NCI-H1092 treated with DMSO at 0.1 percent for 48 hours (cell line): ENCODE measurements at regions not wholly inside any gene's neighbourhood (a gene's known extent, or its start where the extent isn't known, plus 50 kb on each side); places are given as distances from the start of the nearest gene placed in this dataset.

Source experiments
- DNase-seq: peaks from one replicate; lab custom pipeline; 2025; lab: John Stamatoyannopoulos, UW

- DNase-seq, result no peak
Observed at GRCh38 chr15:69505956-69506556, 53.4 kb downstream of the RPLP1 start.

DNA sequence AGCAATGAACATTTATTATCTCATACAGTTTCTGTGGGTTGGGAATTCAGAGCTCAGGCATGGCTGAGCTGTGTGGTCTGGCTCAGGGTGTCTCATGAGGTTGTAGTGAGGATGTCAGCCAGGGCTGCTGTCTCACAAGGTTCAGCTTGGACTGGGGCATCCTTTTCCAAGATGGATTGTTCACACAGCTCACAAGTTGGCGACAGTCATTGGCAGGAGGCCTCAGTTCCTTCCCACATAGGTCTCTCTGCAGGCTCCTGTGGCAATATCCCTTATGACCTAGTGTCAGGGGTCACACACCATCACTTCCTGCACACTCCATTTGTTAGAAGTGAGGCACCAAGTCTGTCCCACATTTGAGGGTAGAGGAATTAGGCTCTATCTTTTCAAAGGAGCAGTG lies 56.0 kb downstream of the RPLP1 start:
- DNase-seq, result no peak

- no peak for DNase-seq
Observed at GRCh38 chr15:69509131-69509530, 56.5 kb downstream of the RPLP1 start.

GRCh38 chr15:69510556-69510955 lies 57.9 kb downstream of the RPLP1 start:
- DNase-seq, result no peak

DNA sequence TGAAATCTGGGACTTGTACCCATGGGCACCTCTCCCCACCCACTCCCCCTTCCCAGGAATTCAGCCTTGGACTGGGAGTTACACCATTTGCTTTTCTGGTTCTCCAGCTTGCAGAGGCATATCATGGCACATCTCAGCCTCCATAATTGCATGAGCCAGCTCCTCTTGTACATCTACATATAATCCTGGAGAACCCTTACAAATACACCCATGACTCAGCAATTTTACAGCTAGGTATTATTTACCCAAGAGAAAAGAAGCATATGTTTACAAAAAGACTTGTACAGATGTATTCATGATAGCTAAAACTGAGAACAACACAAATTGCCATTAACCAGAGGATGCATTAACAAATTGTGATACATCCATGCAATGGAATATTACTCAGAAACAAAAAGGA lies 58.4 kb downstream of the RPLP1 start:
- DNase-seq, result no peak

- DNase-seq, result no peak
Observed at GRCh38 chr15:69511716-69512340, 59.2 kb downstream of the RPLP1 start.

- no peak for DNase-seq
Observed at GRCh38 chr15:69513450-69513960, 60.9 kb downstream of the RPLP1 start.

DNA sequence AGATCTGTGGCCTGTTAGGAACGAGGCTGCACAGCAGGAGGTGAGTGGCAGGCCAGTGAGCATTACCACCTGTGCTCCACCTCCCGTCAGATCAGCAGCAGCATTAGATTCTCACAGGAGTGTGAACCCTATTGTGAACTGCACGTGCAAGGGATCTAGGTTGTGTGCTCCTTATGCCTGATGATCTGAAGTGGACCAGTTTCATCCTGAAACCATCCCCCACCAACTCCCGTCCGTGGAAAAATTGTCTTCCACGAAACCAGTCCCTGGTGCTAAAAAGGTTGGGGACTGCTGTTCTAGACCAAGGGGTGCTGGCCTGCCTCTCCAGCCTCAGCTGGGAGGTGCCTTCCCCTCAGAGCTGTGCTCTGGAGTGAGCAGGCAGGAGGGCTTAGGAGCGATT lies 61.4 kb downstream of the RPLP1 start:
- DNase-seq, result no peak

GRCh38 chr15:69515508-69515907 lies 62.9 kb downstream of the RPLP1 start:
- DNase-seq, result no peak

GRCh38 chr15:69515926-69516325 lies 63.3 kb downstream of the RPLP1 start:
- DNase-seq, result no peak

DNA sequence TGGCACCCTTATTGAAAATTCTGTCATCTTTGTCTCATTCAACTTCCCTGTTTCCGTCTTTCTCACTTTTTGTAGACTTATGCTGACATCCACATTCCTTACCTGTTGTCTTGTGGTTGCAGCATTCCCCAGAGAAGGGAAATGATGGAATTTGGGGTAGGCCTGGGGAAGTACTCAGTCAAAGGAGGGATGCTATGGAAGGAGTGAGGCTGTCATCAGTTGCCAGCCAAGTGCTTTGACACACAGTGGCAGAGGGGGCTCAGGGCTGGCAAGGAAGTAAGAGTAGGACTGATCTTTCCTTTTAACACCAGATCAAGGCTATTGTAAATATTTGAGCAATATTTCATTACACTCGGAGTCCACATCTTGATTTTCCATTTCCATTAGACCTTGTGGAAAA lies 64.4 kb downstream of the RPLP1 start:
- DNase-seq, result no peak

DNA sequence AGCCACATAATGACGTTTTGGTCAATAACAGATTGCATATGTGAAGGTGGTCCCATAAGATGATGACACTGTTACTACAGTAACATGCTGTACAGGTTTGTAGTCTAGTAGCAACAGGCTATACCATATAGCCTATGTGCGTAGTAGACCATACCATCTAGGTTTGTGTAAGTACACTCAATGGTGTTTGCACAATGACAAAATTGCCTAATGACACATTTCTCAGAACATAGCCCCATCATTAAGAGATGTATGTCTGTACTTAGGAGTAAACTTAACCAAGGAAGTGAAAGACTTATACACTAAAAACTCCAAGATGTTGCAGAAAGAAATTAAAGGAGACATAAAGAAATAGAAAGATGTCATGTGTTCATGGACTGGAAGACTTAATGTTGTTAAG lies 66.2 kb downstream of the RPLP1 start:
- DNase-seq, result no peak

- no peak for DNase-seq
Observed at GRCh38 chr15:69520067-69520466, 67.4 kb downstream of the RPLP1 start.

- no peak for DNase-seq
Observed at GRCh38 chr15:69522361-69522760, 69.7 kb downstream of the RPLP1 start.

DNA sequence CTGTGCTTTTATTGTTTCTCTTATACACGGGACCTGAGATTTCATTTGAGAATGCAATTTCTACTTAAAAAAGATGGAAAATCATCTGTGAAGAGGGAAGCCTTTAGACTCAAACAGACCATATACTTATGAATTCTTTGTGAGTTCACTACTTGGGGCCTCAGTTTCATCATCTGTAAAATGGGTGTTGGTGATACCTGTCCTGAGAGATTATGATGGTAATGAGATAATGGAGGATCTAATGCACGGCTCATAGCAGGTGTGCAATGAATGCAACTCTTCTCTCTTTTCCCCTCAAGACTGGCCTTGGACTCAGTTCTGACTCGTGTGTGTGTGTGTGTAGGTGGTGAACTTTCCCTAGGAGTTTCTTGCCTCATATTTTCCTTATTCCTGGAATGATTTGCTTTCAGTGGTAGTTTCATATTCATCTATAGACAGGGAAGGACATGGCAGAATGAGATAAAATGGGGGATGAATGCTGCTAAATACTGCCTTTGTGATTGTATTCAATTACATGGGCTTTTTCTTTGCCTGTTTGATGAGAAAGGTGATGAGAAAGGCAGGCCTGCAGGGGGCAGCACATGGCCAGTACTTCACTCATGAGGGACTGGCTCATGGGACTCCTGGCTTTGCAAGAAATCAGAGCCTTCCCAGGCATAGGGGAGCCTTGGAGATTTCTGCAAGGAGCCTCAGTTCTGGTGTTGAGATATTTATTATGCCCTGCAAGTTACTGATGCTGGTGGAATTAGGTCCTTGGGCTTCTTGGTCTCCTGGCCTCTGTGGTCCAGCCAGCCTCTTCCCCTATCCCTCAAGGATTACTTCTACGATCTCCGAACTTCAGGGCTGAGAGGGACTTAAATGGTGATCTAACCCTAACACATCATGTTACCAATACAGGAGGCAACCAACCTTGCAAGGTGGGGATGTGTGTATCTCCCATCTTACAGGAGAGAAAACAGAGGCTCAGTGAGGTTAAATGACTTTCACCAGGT lies 70.7 kb downstream of the RPLP1 start:
- peak; percentile 73 for DNase-seq

GRCh38 chr15:69524296-69524695 lies 71.7 kb downstream of the RPLP1 start:
- no peak for DNase-seq

- no peak for DNase-seq
Observed at GRCh38 chr15:69524814-69525213, 72.2 kb downstream of the RPLP1 start.

DNA sequence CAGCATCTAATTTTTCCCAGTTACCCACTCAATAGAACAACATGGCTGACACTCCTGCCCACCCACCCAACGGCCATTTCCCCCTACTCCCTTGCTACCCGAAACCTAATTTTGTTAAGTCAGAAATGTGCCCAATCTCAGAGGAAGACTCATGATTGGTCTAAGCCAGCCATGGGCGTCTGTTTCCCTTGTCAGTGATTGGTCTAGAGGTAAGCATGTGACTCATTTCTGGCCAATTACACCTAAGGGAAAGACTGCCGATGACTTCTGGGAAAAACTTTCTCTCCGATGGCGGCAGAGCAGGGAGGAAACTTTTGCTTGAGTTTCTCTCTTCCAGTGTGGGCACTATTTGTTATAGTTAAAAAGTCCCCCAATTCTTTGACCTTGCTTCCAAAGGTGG lies 72.9 kb downstream of the RPLP1 start:
- DNase-seq, result no peak

DNA sequence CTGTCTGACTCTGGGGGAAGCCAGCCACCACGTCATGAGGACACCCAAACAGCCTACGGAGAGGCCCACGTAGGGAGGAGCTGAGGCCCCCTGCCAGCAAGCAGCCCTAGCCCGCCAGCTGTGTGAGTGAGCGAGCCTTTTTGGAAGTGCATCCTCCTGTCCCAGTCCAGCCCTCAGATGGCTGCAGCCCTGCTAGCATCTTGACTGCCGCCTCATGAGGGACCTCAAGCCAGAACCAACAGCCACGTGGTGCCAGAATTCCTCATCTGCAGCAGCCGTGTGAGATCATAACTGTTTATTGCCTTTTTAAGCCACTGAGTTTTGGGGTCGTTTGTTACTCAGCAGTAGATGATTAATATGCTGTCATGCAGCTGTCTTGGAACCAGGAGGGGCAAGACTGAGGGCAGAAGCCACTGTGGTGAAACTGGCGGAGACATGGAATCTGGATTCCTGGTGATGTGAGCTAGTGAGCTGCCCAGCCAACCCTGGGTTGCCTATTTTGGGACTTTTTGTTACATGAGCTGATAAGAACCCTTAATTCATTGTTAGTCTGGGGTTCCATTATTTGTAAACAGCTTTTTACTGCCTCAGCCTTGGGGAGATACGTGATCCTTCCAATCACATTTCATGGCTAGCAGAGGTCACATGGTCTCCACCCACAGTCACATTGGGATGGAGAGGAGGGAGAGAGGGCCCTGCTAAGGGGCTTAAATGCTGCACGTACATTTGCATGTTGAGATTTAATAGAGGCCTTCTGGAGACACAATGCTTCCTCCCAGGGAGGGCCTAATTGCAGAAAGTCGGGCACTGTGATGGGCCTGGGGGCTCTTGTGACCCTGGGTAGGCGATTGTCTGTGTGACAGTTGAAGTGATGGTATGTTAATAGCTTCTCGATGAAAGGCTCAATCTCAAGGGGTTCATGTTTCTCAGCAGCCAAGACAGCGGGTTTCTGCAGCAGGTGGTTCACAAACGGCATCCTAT lies 73.8 kb downstream of the RPLP1 start:
- no peak for DNase-seq

GRCh38 chr15:69529141-69529540 lies 76.5 kb downstream of the RPLP1 start:
- no peak for DNase-seq

DNA sequence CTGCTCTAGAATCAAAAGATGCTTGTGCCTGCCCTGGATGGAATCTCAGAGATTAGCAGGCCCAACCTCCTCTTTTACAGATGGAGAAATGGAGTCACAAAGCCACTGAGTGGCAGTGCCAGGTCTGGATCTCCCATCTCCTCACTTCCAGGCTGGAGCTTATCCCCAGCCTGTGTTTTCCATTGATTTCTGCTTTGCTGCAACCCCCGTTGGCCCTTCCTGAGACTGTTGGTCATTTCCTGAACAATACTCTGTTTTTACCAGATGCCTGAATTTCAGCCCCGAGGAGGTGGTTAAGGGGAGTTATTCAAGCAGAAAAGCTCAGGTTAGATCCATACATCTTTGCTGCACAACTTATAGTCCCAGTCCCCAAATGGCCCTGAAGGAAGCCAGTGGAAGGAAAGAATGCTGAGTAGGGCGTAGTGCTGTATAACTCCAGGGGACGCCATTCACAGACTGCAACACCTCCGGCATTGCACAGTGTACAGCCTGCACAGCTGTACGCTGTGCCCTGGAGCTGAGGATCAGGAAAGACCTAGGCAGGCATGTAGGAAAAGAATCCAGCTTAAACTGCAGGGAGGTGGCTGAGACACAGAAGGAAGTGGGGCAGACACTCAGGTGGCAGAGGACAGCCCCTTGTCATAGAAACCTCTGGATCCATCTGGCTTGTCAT lies 77.5 kb downstream of the RPLP1 start:
- no peak for DNase-seq
